Uterus (tissue), 3 donors: ENCODE measurements at regions not wholly inside any gene's neighbourhood (a gene's known extent, or its start where the extent isn't known, plus 50 kb on each side); places are given as distances from the start of the nearest gene placed in this dataset.

Experiments
- DNase-seq, 2 donors: peaks; one replicate each; pipeline ENCODE4 v3.0.0-alpha.2; 2019 to 2020
- H3K27ac ChIP-seq, 2 donors: fragments of 200-600 bp; sonication (generic); 1 replicate in 1 of 2; 2 replicates in 1 of 2; pipeline ENCODE4 v1.5.1; 2016 to 2018
- H3K27me3 ChIP-seq, 2 donors: fragments of 200-600 bp; sonication (generic); one replicate each; pipeline ENCODE4 v1.5.1; 2018 to 2019; ENCODE audit warnings: control low read depth in 1 of 2
- H3K36me3 ChIP-seq, 2 donors: fragments of 200-600 bp; sonication (generic); one replicate each; pipeline ENCODE4 v1.5.1; 2019; ENCODE audit warnings: control low read depth in 1 of 2
- H3K4me1 ChIP-seq, 2 donors: fragments of 200-600 bp; sonication (generic); one replicate each; pipeline ENCODE4 v1.5.1; 2018 to 2019; ENCODE audit warnings: control low read depth in 1 of 2
- H3K4me3 ChIP-seq, 2 donors: fragments of 200-600 bp; sonication (generic); 1 replicate in 1 of 2; 2 replicates in 1 of 2; pipeline ENCODE4 v1.5.1; 2018 to 2019; ENCODE audit warnings: mild to moderate bottlenecking in 1 of 2
- H3K9me3 ChIP-seq, 2 donors: fragments of 200-600 bp; sonication (generic); one replicate each; pipeline ENCODE4 v1.5.1; 2019; ENCODE audit warnings: control low read depth in 1 of 2
- POLR2A ChIP-seq, 2 donors: fragments of 450-650 bp; IDR thresholded peaks; one replicate each; pipeline ENCODE4 v1.6.1; 2016; ENCODE audit warnings: antibody characterized with exemption in 2 of 2, mild to moderate bottlenecking in 1 of 2, moderate library complexity in 1 of 2
- intact Hi-C: fragments of 100-400 bp; cut with DNase I; formaldehyde crosslinking; loops from one replicate; pipeline ENCODE4 v1.15.1; 2023; ENCODE audit warnings: low total_unique reads
- TF ChIP-seq, protein P1 (sequence below), 4 experiments: fragments of 200-600 bp in 2 of 4; fragments of 450-650 bp in 2 of 4; sonication (generic) in 2 of 4; IDR thresholded peaks; one replicate each; pipeline ENCODE4 v1.5.1; 2016 to 2019; ENCODE audit warnings: antibody characterized with exemption in 4 of 4, mild to moderate bottlenecking in 2 of 4, moderate library complexity in 1 of 4
- donor health status: DM: yes; HTN: yes; CAD: no.

- H3K27me3 ChIP-seq = no peaks in the 10 kb centered on the region
- H3K4me1 ChIP-seq = no peaks in the 10 kb centered on the region
- no peak for TF ChIP-seq POLR2A (IDR thresholded peaks at IDR 0.05)
- TF ChIP-seq, protein P1, sequence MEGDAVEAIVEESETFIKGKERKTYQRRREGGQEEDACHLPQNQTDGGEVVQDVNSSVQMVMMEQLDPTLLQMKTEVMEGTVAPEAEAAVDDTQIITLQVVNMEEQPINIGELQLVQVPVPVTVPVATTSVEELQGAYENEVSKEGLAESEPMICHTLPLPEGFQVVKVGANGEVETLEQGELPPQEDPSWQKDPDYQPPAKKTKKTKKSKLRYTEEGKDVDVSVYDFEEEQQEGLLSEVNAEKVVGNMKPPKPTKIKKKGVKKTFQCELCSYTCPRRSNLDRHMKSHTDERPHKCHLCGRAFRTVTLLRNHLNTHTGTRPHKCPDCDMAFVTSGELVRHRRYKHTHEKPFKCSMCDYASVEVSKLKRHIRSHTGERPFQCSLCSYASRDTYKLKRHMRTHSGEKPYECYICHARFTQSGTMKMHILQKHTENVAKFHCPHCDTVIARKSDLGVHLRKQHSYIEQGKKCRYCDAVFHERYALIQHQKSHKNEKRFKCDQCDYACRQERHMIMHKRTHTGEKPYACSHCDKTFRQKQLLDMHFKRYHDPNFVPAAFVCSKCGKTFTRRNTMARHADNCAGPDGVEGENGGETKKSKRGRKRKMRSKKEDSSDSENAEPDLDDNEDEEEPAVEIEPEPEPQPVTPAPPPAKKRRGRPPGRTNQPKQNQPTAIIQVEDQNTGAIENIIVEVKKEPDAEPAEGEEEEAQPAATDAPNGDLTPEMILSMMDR (IDR thresholded peaks at IDR 0.05) = no peak
- no peak for DNase-seq
- no peaks in the 10 kb centered on the region for H3K36me3 ChIP-seq
- H3K9me3 ChIP-seq = no peaks in the 10 kb centered on the region
- intact Hi-C loops = no loop called here
- H3K4me3 ChIP-seq = no peak overlapping the region
- no peak overlapping the region for H3K27ac ChIP-seq
Measured at GRCh38 chr4:107213880-107214279, 177.8 kb upstream of the DKK2 start.

- Histone ChIP-seq H3K36me3 (no peaks in the 10 kb centered on the region), H3K27ac (no peak overlapping the region), H3K9me3 (no peaks in the 10 kb centered on the region), H3K4me1 (no peaks in the 10 kb centered on the region), H3K27me3 (no peaks in the 10 kb centered on the region), H3K4me3 (no peak overlapping the region)
- intact Hi-C loops = no loop called here
- TF ChIP-seq, protein P1 (IDR thresholded peaks at IDR 0.05) = no peak
- TF ChIP-seq POLR2A (IDR thresholded peaks at IDR 0.05) = no peak
- no peak for DNase-seq
Measured at GRCh38 chr4:107213410-107213809, 177.3 kb upstream of the DKK2 start.

DNA sequence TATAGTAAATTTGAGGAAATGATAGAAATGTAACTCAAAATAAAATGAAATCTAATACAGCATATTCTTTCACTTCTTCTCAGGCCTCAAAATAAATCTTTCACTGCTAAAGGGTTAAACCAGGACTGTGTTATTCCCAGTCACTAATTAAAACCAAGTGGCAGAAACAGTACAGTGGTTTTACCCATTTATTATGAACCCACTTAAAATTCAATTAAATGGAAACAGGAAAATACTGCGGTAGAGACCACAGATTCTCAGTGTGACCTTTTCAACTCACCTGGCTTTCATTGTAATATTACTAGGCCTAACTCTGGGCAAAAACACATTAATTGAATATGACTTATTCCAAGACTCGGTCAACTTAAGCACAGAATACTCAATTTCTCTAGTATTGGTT is 176.5 kb upstream of the DKK2 start:
- Histone ChIP-seq H3K4me3 (no peak overlapping the region), H3K27ac (no peak overlapping the region), H3K9me3 (no peaks in the 10 kb centered on the region), H3K4me1 (no peaks in the 10 kb centered on the region), H3K36me3 (no peaks in the 10 kb centered on the region), H3K27me3 (no peaks in the 10 kb centered on the region)
- TF ChIP-seq POLR2A (IDR thresholded peaks at IDR 0.05) = no peak
- TF ChIP-seq, protein P1 (IDR thresholded peaks at IDR 0.05) = no peak
- no peak for DNase-seq
- intact Hi-C loops = no loop called here

DNA sequence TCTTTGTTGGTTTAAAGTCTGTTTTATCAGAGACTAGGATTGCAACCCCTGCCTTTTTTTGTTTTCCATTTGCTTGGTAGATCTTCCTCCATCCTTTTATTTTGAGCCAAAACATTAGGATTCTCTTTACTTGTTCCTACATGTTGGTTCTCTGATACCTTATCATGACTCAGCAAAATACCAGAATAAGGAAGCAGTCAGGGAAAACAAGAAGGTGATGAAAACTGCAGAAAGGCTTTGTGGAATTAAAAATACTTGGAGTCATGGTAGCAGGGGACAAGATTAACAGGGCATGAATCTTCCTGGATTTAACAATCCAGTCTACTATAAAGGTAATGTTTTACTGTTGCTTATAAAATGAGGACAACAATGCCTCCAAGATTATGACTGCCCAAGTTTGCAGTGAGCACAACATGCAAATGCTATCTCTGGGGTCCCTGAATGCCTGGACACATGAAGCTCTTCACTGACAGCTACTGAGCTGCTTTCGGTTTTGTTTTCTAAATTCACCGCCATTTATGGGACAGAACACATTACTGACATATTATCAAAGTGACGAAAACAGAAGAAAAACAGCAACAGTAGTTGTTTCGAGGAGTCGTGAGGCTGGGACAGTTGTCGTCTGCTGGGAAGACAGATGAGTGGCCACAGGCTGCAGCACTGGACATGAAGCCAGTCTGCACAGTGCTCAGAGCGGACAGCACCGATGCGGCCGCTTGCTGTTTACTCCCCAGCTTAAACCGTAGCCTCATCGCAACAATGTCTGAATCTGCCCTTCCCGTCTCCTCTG is 174.5 kb upstream of the DKK2 start:
- TF ChIP-seq, protein P1 (IDR thresholded peaks at IDR 0.05) = no peak
- TF ChIP-seq POLR2A (IDR thresholded peaks at IDR 0.05) = no peak
- DNase-seq = no peak
- Histone ChIP-seq H3K27ac (no peak overlapping the region), H3K4me1 (no peaks in the 10 kb centered on the region), H3K36me3 (no peaks in the 10 kb centered on the region), H3K4me3 (no peak overlapping the region), H3K27me3 (no peaks in the 10 kb centered on the region), H3K9me3 (no peaks in the 10 kb centered on the region)
- intact Hi-C loops = no loop called here

DNA sequence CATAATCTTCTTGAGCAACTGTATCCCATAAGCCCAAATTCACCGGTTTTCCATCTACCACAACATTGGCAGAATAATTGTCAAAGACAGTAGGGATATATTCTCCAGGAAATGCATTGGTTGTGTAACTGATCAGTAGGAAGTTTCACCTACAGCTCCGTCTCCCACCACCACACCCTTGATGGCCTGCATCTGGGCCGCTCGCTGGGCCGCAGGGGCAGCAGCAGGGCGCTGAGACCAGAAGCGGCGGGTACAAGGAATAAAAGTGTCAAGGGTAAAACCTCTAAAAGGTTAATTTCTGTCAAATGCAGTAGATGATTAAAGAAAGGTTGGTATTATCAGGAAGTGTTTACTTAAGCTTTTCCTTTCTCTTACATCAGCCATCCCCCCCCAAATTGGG is 167.6 kb upstream of the DKK2 start:
- H3K27me3 ChIP-seq = no peaks in the 10 kb centered on the region
- intact Hi-C loops = no loop called here
- H3K4me3 ChIP-seq = no peak overlapping the region
- no peaks in the 10 kb centered on the region for H3K9me3 ChIP-seq
- H3K27ac ChIP-seq = no peak overlapping the region
- no peak for TF ChIP-seq POLR2A (IDR thresholded peaks at IDR 0.05)
- TF ChIP-seq, protein P1 (IDR thresholded peaks at IDR 0.05) = no peak
- DNase-seq = no peak
- no peaks in the 10 kb centered on the region for H3K4me1 ChIP-seq
- no peaks in the 10 kb centered on the region for H3K36me3 ChIP-seq
